Spleen (tissue), 11 donors: ENCODE measurements at regions not wholly inside any gene's neighbourhood (a gene's known extent, or its start where the extent isn't known, plus 50 kb on each side); places are given as distances from the start of the nearest gene placed in this dataset.

Source experiments
- DNase-seq: peaks from one replicate; pipeline ENCODE4 v3.0.0-alpha.2; 2020
- H3K27ac ChIP-seq, 8 donors: fragments of 200-600 bp; sonication (generic) in 7 of 8; 1 replicate in 4 of 8; 2 replicates in 4 of 8; pipeline versions ENCODE4 v1.5.0 to v1.8.0; 2016 to 2021; ENCODE audit warnings: inconsistent platforms in 4 of 8, mild to moderate bottlenecking in 4 of 8, moderate library complexity in 1 of 8
- H3K27me3 ChIP-seq, 7 donors: fragments of 200-600 bp; sonication (generic) in 6 of 7; replicated peaks in 1 of 7; 1 replicate in 4 of 7; 2 replicates in 3 of 7; pipeline versions ENCODE4 v1.5.0 to v1.8.0; 2016 to 2021; ENCODE audit warnings: inconsistent platforms in 3 of 7, mild to moderate bottlenecking in 1 of 7
- H3K36me3 ChIP-seq, 6 donors: fragments of 200-600 bp; sonication (generic) in 5 of 6; 1 replicate in 4 of 6; 2 replicates in 2 of 6; pipeline versions ENCODE4 v1.5.0 to v1.8.0; 2016 to 2021; ENCODE audit warnings: inconsistent platforms in 2 of 6
- H3K4me1 ChIP-seq, 6 donors: fragments of 200-600 bp; sonication (generic) in 5 of 6; 1 replicate in 3 of 6; 2 replicates in 3 of 6; pipeline versions ENCODE4 v1.5.0 to v1.8.0; 2016 to 2021; ENCODE audit warnings: inconsistent platforms in 3 of 6
- H3K4me3 ChIP-seq, 8 donors: fragments of 200-600 bp; sonication (generic) in 7 of 8; 1 replicate in 4 of 8; 2 replicates in 4 of 8; pipeline versions ENCODE4 v1.5.0 to v1.8.0; 2016 to 2021; ENCODE audit warnings: inconsistent platforms in 4 of 8, mild to moderate bottlenecking in 4 of 8, moderate library complexity in 2 of 8
- H3K9me3 ChIP-seq, 8 donors: fragments of 200-600 bp; sonication (generic) in 7 of 8; 1 replicate in 4 of 8; 2 replicates in 4 of 8; pipeline versions ENCODE4 v1.5.0 to v1.8.0; 2016 to 2021; ENCODE audit warnings: inconsistent platforms in 4 of 8
- POLR2A ChIP-seq, 3 donors: fragments of 450-650 bp; IDR thresholded peaks; one replicate each; pipeline ENCODE4 v1.5.1; 2017; ENCODE audit warnings: antibody characterized with exemption in 3 of 3, mild to moderate bottlenecking in 1 of 3
- POLR2AphosphoS5 ChIP-seq, 3 donors: sonication (generic); formaldehyde crosslinking; IDR thresholded peaks; one replicate each; pipeline ENCODE4 v1.5.1; 2017; ENCODE audit warnings: antibody characterized with exemption in 3 of 3
- WGBS, 5 donors: extraction: QIAGEN DNeasy Blood & Tissue Kit in 3 of 5; methylation state at CpG; one replicate each; pipeline versions ENCODE4 v1.1.5 to v1.1.7; 2013 to 2018; 5-methylcytosine and 5-hydroxymethylcytosine counted together
- intact Hi-C: fragments of 100-400 bp; cut with DNase I; formaldehyde crosslinking; loops from one replicate; pipeline ENCODE4 v1.15.0; 2023; ENCODE audit warnings: low total_unique reads
- TF ChIP-seq, protein P1 (sequence below), 11 experiments: fragments of 200-600 bp in 7 of 11; fragments of 450-650 bp in 4 of 11; sonication (generic) in 4 of 11; IDR thresholded peaks in 8 of 11; conservative IDR thresholded peaks in 3 of 11; 1 replicate in 7 of 11; 2 replicates in 4 of 11; pipeline versions ENCODE4 v1.4.0 to v1.8.0; 2016 to 2021; ENCODE audit warnings: antibody characterized with exemption in 11 of 11, inconsistent platforms in 4 of 11, mild to moderate bottlenecking in 1 of 11
- donor health status: healthy with polysubstance abuse.
- donor health status: DM: no; HTN: no; CAD: no; lungs with moderate emphysema.
- donor health status: DM: no; HTN: no; CAD: no.
- donor health status: Bipolar disorder and iron deficiency.
- donor health status: healthy.
- donor health status: DM: no; HTN: no; CAD: no.
- donor health status: DM: yes; HTN: yes; CAD: no.

DNA sequence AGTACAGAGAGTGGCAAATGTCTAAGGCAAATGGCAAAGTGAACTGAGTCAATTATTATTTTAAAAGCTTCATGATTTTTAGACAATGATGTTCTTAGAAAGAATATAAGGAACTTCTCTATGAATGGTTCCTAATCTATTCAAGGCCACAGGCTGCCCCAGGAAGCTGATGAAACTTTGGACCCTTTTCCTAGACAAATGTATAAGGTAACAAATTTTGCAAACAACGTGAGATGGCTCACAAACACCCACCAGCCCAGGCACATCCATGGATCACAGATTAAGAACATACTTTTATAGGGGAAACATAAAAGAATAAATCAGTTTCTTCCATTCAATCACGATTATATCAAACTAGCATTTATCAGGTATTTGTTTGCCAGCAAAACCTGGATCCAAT is 659.0 kb downstream of the IRS1 start:
- DNase-seq = no peak
- no peak overlapping the region for H3K4me3 ChIP-seq
- H3K9me3 ChIP-seq = no peaks in the 10 kb centered on the region
- H3K27me3 ChIP-seq = no peaks in the 10 kb centered on the region
- intact Hi-C loops = no loop called here
- TF ChIP-seq POLR2A (IDR thresholded peaks at IDR 0.05) (no peak), POLR2AphosphoS5 (IDR thresholded peaks at IDR 0.05) (no peak)
- TF ChIP-seq, protein P1, sequence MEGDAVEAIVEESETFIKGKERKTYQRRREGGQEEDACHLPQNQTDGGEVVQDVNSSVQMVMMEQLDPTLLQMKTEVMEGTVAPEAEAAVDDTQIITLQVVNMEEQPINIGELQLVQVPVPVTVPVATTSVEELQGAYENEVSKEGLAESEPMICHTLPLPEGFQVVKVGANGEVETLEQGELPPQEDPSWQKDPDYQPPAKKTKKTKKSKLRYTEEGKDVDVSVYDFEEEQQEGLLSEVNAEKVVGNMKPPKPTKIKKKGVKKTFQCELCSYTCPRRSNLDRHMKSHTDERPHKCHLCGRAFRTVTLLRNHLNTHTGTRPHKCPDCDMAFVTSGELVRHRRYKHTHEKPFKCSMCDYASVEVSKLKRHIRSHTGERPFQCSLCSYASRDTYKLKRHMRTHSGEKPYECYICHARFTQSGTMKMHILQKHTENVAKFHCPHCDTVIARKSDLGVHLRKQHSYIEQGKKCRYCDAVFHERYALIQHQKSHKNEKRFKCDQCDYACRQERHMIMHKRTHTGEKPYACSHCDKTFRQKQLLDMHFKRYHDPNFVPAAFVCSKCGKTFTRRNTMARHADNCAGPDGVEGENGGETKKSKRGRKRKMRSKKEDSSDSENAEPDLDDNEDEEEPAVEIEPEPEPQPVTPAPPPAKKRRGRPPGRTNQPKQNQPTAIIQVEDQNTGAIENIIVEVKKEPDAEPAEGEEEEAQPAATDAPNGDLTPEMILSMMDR (IDR thresholded peaks at IDR 0.05 in 8 of 11, conservative IDR thresholded peaks at IDR 0.05 in 3 of 11) = no peak
- no peaks in the 10 kb centered on the region for H3K36me3 ChIP-seq
- H3K27ac ChIP-seq = no peak overlapping the region
- H3K4me1 ChIP-seq = peaks cover 0 to 16% (median 7%) of the 10 kb centered on the region in 6 donors
- WGBS, 5 donors = 57 to 76% (median 69%) methylated on average over 2 of the region's 2 CpGs

DNA sequence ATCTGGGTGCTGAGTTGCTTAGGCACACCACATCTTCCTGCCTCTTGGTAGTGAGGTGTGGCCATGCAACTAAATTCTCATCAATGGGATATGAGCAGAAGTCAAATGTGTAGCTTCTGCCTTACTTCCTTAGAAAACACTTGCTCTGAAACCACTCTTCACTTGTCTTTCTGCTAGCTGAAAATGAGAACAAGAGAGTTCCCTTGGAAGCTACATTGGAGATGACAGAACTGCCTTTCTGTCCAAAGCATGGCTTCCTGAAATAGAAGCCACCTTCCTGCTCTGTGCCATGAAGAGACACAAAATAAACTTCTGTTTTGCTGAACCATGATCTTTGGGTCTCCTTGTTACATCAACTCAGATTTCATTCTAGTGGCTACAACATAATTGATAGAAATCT is 659.9 kb downstream of the IRS1 start:
- no peak overlapping the region for H3K4me3 ChIP-seq
- intact Hi-C loops = no loop called here
- peaks cover 0 to 16% (median 7%) of the 10 kb centered on the region in 6 donors for H3K4me1 ChIP-seq
- no peak for DNase-seq
- H3K27me3 ChIP-seq = no peaks in the 10 kb centered on the region
- TF ChIP-seq, protein P1 (IDR thresholded peaks at IDR 0.05 in 8 of 11, conservative IDR thresholded peaks at IDR 0.05 in 3 of 11) = no peak
- H3K27ac ChIP-seq = no peak overlapping the region
- no peaks in the 10 kb centered on the region for H3K9me3 ChIP-seq
- no peaks in the 10 kb centered on the region for H3K36me3 ChIP-seq

DNA sequence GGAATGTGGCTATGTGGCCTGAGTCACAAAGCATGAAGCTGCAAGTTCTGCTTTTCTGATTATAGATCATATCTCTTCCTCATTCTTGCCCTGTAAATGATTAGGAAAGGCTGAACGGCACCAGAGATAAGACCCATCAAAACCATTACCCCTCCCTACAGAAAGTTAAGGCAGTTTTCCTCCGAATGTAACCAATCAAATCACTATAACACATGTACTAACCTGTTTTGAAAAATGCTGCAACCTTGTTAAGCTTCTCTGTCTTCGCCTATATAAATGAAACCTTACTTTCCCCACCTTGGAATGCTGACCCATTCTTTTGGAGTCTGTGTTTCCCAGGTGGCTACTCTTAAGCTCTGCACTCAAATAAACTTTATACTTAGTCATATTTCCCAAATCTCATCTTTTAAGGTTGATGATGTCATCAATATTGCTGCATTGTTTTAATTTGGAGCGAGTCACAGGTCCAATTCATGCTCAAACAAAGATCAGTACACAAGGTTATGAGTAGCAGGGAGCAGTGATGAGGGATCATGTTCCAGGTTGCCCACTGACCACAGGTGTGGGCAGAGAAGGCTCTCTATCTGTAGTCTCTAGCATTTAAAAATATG is 662.3 kb downstream of the IRS1 start:
- 31 to 53% (median 42%) methylated on average over 4 of the region's 4 CpGs for WGBS, 5 donors
- Histone ChIP-seq H3K4me1 (peaks cover 0 to 16% (median 7%) of the 10 kb centered on the region in 6 donors), H3K4me3 (peak overlapping the region in 1 of 8 donors; percentile 4), H3K27ac (peak overlapping the region in 6 of 8 donors; percentile 24 to 80 (median 72)), H3K36me3 (no peaks in the 10 kb centered on the region), H3K27me3 (no peaks in the 10 kb centered on the region), H3K9me3 (no peaks in the 10 kb centered on the region)
- intact Hi-C loops = no loop called here
- TF ChIP-seq, protein P1 (IDR thresholded peaks at IDR 0.05 in 8 of 11, conservative IDR thresholded peaks at IDR 0.05 in 3 of 11) = no peak
- TF ChIP-seq POLR2A (IDR thresholded peaks at IDR 0.05) (no peak), POLR2AphosphoS5 (IDR thresholded peaks at IDR 0.05) (no peak)
- no peak for DNase-seq

DNA sequence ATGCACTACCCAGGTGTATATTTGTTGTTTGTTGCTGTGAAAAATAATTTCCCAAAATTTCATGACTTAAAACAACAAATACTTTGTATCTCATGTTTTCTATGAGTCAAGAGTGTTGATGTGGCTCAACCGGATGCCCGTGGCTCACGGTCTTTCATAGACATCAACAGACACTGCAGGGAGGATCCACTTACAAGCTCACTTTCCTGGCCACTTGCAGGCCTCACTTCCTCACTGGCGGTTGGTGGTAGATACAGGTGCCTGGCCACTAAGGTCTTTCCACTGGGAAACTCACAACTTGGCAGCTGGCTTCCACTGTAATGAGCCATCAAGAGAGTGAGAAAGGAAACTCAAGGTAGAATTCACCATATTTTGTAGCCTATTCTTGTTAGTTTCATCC is 662.9 kb downstream of the IRS1 start:
- intact Hi-C loops = no loop called here
- Histone ChIP-seq H3K27ac (peak overlapping the region in 6 of 8 donors; percentile 24 to 80 (median 72)), H3K4me1 (peaks cover 0 to 16% (median 7%) of the 10 kb centered on the region in 6 donors), H3K27me3 (no peaks in the 10 kb centered on the region), H3K9me3 (no peaks in the 10 kb centered on the region), H3K4me3 (peak overlapping the region in 1 of 8 donors; percentile 4), H3K36me3 (no peaks in the 10 kb centered on the region)
- DNase-seq = peak; percentile 75
- TF ChIP-seq POLR2A (IDR thresholded peaks at IDR 0.05) (no peak), POLR2AphosphoS5 (IDR thresholded peaks at IDR 0.05) (no peak)
- TF ChIP-seq, protein P1 (IDR thresholded peaks at IDR 0.05 in 8 of 11, conservative IDR thresholded peaks at IDR 0.05 in 3 of 11) = no peak
- 32 to 46% (median 38%) methylated on average over 4 of the region's 4 CpGs for WGBS, 5 donors
